K562 (cell line): ENCODE measurements at regions not wholly inside any gene's neighbourhood (a gene's known extent, or its start where the extent isn't known, plus 50 kb on each side); places are given as distances from the start of the nearest gene placed in this dataset.
A peak's percentile ranks its signal among the peaks of the same experiment; 100 is the strongest.

Experiments
- ATAC-seq: fragments of 200-7000 bp; cut with Tn5 transposase; 3 replicates; pipeline ENCODE4 v1.9.1; 2020; ENCODE audit warnings: moderate library complexity
- BruUV-seq: library from RNA; stranded (reverse); fragments of 400-500 nt; replicated peaks from 2 replicates; lab custom pipeline; 2021; lab: Mats Ljungman, UMichigan
- CTCF ChIA-PET: fragments of 300-600 bp; formaldehyde crosslinking; extraction: SDS; loops from one replicate; lab custom pipeline; 2021; ENCODE audit warnings: low intra/inter-chr PET ratio; lab: Yijun Ruan, JAX
- POLR2A ChIA-PET: fragments of 300-600, 350-650 bp; sonication (Branson Sonifier 250); formaldehyde crosslinking; extraction: SDS; loops from one replicate; lab custom pipeline; 2021; ENCODE audit warnings: antibody characterized with exemption, inconsistent platforms; lab: Yijun Ruan, JAX
- DNase-seq, 4 experiments: peaks; one replicate each; pipeline versions ENCODE4 v3.0.0 to v3.0.0-alpha.2; 2011 to 2018; ENCODE audit warnings: low spot score in 3 of 4, mixed read lengths in 3 of 4; ENCODE audit errors: extremely low read depth in 1 of 4
- FAIRE-seq: peaks from 2 replicates; lab custom pipeline; 2011; peaks lifted over from hg19 to GRCh38; lab: Jason Lieb, UNC
- H2AFZ ChIP-seq: 2 replicates; pipeline ENCODE4 v1.6.0; 2011; ENCODE audit warnings: low read depth, low read length, control low read depth, inconsistent platforms
- H3K27ac ChIP-seq: fragments of 200-600 bp; 3 replicates; pipeline ENCODE4 v1.8.0; 2011; ENCODE audit warnings: low read depth, mild to moderate bottlenecking, control low read depth, inconsistent platforms, low read length, moderate library complexity, mixed read lengths; ENCODE audit errors: extremely low read depth
- H3K27me3 ChIP-seq, 2 experiments: fragments of 300-600 bp in 1 of 2; 2 replicates in 1 of 2; 3 replicates in 1 of 2; pipeline versions ENCODE4 v1.6.0 to v1.8.0; 2011; ENCODE audit warnings: inconsistent platforms in 2 of 2, low read length in 2 of 2, mild to moderate bottlenecking in 1 of 2, mixed read lengths in 1 of 2, moderate library complexity in 1 of 2; ENCODE audit not compliant: control insufficient read depth in 2 of 2, insufficient read depth in 2 of 2
- H3K36me3 ChIP-seq: fragments of 300-600 bp; 3 replicates; pipeline ENCODE4 v1.8.0; 2011; ENCODE audit warnings: mild to moderate bottlenecking, low read length, inconsistent platforms; ENCODE audit not compliant: control insufficient read depth, insufficient read depth
- H3K4me1 ChIP-seq, 2 experiments: fragments of 200-600 bp in 1 of 2; replicated peaks in 1 of 2; 2 replicates in 1 of 2; 3 replicates in 1 of 2; pipeline versions ENCODE4 v1.5.1 to v1.8.0; 2011; ENCODE audit warnings: inconsistent platforms in 2 of 2, low read length in 2 of 2, mild to moderate bottlenecking in 1 of 2, mixed read lengths in 1 of 2, moderate library complexity in 1 of 2; ENCODE audit not compliant: control insufficient read depth in 2 of 2, insufficient read depth in 2 of 2
- H3K4me2 ChIP-seq: 2 replicates; pipeline ENCODE4 v1.6.1; 2011; ENCODE audit warnings: low read length, control low read depth, inconsistent platforms, mixed read lengths; ENCODE audit not compliant: insufficient read depth
- H3K4me3 ChIP-seq: fragments of 200-600 bp; sonication (generic), shearing (Covaris generic); 2 replicates; pipeline ENCODE4 v1.5.1; 2016; ENCODE audit warnings: control low read depth, inconsistent platforms
- H3K79me2 ChIP-seq: fragments of 200-600 bp; 3 replicates; pipeline ENCODE4 v1.8.0; 2011; ENCODE audit warnings: low read length, inconsistent platforms; ENCODE audit not compliant: control insufficient read depth, insufficient read depth
- H3K9ac ChIP-seq, 2 experiments: 2 replicates each; pipeline versions ENCODE4 v1.6.0 to v1.6.1; 2011; ENCODE audit warnings: low read depth in 2 of 2, low read length in 2 of 2, control low read depth in 1 of 2, inconsistent platforms in 1 of 2, mild to moderate bottlenecking in 1 of 2, mixed read lengths in 1 of 2; ENCODE audit not compliant: insufficient read depth in 1 of 2
- H3K9me1 ChIP-seq: one replicate; pipeline ENCODE4 v1.6.0; 2011; ENCODE audit warnings: inconsistent platforms, mild to moderate bottlenecking, low read length, moderate library complexity; ENCODE audit not compliant: control insufficient read depth, insufficient read depth
- H3K9me3 ChIP-seq: replicated peaks from 2 replicates; pipeline ENCODE4 v1.5.1; 2011; ENCODE audit warnings: low read depth, low read length, inconsistent platforms; ENCODE audit not compliant: control insufficient read depth, insufficient read depth
- H4K20me1 ChIP-seq: replicated peaks from 2 replicates; pipeline ENCODE4 v1.6.1; 2011; ENCODE audit warnings: low read length, inconsistent platforms, mixed read lengths; ENCODE audit not compliant: control insufficient read depth, insufficient read depth
- CHD2 ChIP-seq: IDR thresholded peaks from 2 replicates; pipeline ENCODE4 v1.6.1; 2011; ENCODE audit warnings: low read depth, low read length
- FOXA3 ChIP-seq, 2 experiments: fragments of 450-650 bp in 1 of 2; sonication (generic) in 1 of 2; formaldehyde crosslinking; IDR thresholded peaks in 1 of 2; conservative IDR thresholded peaks in 1 of 2; 2 replicates each; pipeline versions ENCODE4 v1.4.0 to v1.8.0; 2020 to 2022; ENCODE audit warnings: mild to moderate bottlenecking in 2 of 2, missing genetic modification reagents in 1 of 2
- HNRNPLL ChIP-seq: fragments of 200-400 bp; formaldehyde crosslinking; IDR thresholded peaks from 2 replicates; pipeline ENCODE4 v1.6.1; 2017; ENCODE audit warnings: low read length, low read depth, mild to moderate bottlenecking; ENCODE audit not compliant: poor library complexity, severe bottlenecking
- ILK ChIP-seq: fragments of 450-650 bp; IDR thresholded peaks from 2 replicates; pipeline ENCODE4 v1.6.1; 2016; ENCODE audit warnings: missing genetic modification characterization, low read depth, mild to moderate bottlenecking, missing compliant biosample characterization, moderate library complexity, borderline replicate concordance
- KDM1A ChIP-seq, 2 experiments: fragments of 450-650 bp; IDR thresholded peaks; 2 replicates each; pipeline ENCODE4 v1.6.1; 2016; ENCODE audit warnings: mild to moderate bottlenecking in 2 of 2
- MED1 ChIP-seq: sonication (generic); formaldehyde crosslinking; IDR thresholded peaks from 2 replicates; pipeline ENCODE4 v1.8.1; 2023; ENCODE audit warnings: missing genetic modification reagents, borderline replicate concordance
- NUFIP1 ChIP-seq: fragments of 450-650 bp; IDR thresholded peaks from 2 replicates; pipeline ENCODE4 v1.6.1; 2018; ENCODE audit not compliant: partially characterized antibody
- RAD21 ChIP-seq, 2 experiments: fragments of 250-450 bp in 1 of 2; fragments of 450-650 bp in 1 of 2; sonication (Bioruptor Pico) in 1 of 2; formaldehyde crosslinking in 1 of 2; IDR thresholded peaks in 1 of 2; conservative IDR thresholded peaks in 1 of 2; 2 replicates each; pipeline versions ENCODE4 v1.4.0 to v1.8.0; 2020 to 2022; ENCODE audit warnings: mild to moderate bottlenecking in 2 of 2, moderate library complexity in 1 of 2
- RBFOX2 ChIP-seq: fragments of 200-400 bp; formaldehyde crosslinking; IDR thresholded peaks from 2 replicates; pipeline ENCODE4 v1.6.1; 2017; ENCODE audit warnings: low read depth, mild to moderate bottlenecking, low read length, moderate library complexity
- RBM22 ChIP-seq: fragments of 200-400 bp; formaldehyde crosslinking; IDR thresholded peaks from 2 replicates; pipeline ENCODE4 v1.6.1; 2018; ENCODE audit warnings: low read length, low read depth; ENCODE audit not compliant: poor library complexity, severe bottlenecking
- SAP30 ChIP-seq: fragments of 200-600 bp; sonication (generic); IDR thresholded peaks from 2 replicates; pipeline ENCODE4 v1.6.1; 2012; ENCODE audit warnings: borderline replicate concordance, low read depth, mild to moderate bottlenecking, moderate library complexity, low read length, control low read depth, inconsistent platforms; ENCODE audit not compliant: insufficient read depth, poor library complexity, severe bottlenecking
- SMARCA4 ChIP-seq: fragments of 450-650 bp; IDR thresholded peaks from 2 replicates; pipeline ENCODE4 v1.6.1; 2016
- ZBTB11 ChIP-seq, 3 experiments: fragments of 200-800 bp in 1 of 3; fragments of 250-450 bp in 1 of 3; fragments of 450-650 bp in 1 of 3; sonication (Bioruptor Pico) in 1 of 3; sonication (Bioruptor generic) in 1 of 3; formaldehyde crosslinking in 1 of 3; IDR thresholded peaks; 2 replicates each; pipeline versions ENCODE4 v1.6.1 to v1.8.0; 2016 to 2022; ENCODE audit warnings: mild to moderate bottlenecking in 2 of 3, missing genetic modification characterization in 2 of 3, missing compliant biosample characterization in 1 of 3, moderate library complexity in 1 of 3
- ZNF785 ChIP-seq: fragments of 250-450 bp; sonication (Bioruptor Pico); IDR thresholded peaks from 2 replicates; pipeline ENCODE4 v1.4.0; 2020; ENCODE audit warnings: mild to moderate bottlenecking
- ZSCAN32 ChIP-seq: fragments of 450-650 bp; formaldehyde crosslinking; IDR thresholded peaks from 2 replicates; pipeline ENCODE4 v1.4.0; 2020; ENCODE audit warnings: mild to moderate bottlenecking, moderate library complexity
- WGBS: fragments of 100-300 bp; shearing (Covaris generic); methylation state at CpG from one replicate; pipeline ENCODE4 v1.1.6; 2016; ENCODE audit warnings: low coverage, mixed read lengths; ENCODE audit not compliant: insufficient coverage; ENCODE audit errors: missing lambda C conversion rate; 5-methylcytosine and 5-hydroxymethylcytosine counted together
- in situ Hi-C: fragments of 300-500 bp; cut with MboI; formaldehyde crosslinking; loops from 4 replicates; pipeline ENCODE4 v1.15.0; 2018; ENCODE audit warnings: inconsistent platforms, mixed read lengths
- intact Hi-C: fragments of 100-400 bp; cut with micrococcal nuclease; formaldehyde crosslinking; loops from 2 replicates; pipeline ENCODE4 v1.14.2; 2022
- TF ChIP-seq, protein P1 (sequence below), 3 experiments: IDR thresholded peaks in 2 of 3; conservative IDR thresholded peaks in 1 of 3; 2 replicates each; pipeline ENCODE4 v1.5.1; 2011 to 2012; ENCODE audit warnings: low read length in 3 of 3, mild to moderate bottlenecking in 3 of 3, control low read depth in 2 of 3, improper control_type of control experiment in 1 of 3, inconsistent platforms in 1 of 3, low read depth in 1 of 3, mixed read lengths in 1 of 3, moderate library complexity in 1 of 3; ENCODE audit not compliant: insufficient read depth in 2 of 3

- TF ChIP-seq RBFOX2 (no peak), KDM1A (IDR thresholded peaks at IDR 0.05) (no peak), HNRNPLL (no peak), ZNF785 (CRISPR knock-in tag) (no peak), ZBTB11 (CRISPR knock-in tag; IDR thresholded peaks at IDR 0.05) (no peak), RBM22 (no peak), SAP30 (no peak)
Observed at GRCh38 chrX:134732152-134732551, 64.9 kb downstream of the PABIR2 start (continued).

DNA sequence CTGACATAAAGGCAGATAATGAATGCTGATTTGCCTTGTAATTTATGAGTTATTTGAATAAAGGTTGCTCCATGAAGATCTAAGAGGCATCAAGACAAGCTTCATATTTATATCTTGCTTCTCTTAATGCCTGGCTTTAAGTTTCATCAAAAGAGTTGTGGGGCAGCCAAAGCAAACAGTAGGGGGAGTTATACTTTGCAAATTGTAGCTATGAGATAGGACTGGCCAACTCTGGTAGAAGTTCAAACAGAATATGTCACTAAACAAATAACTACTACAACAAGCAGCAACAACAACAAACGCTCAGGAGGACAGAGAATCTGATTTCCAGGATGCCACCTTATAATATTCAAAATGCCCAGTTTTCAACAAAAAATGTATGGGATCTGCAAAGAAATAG, 69.1 kb upstream of the PLAC1 start:
- H3K9ac ChIP-seq: no peak overlapping the region
- H3K4me1 ChIP-seq: no peaks in the 10 kb centered on the region
- H4K20me1 ChIP-seq: no peaks in the 10 kb centered on the region
- H3K9me1 ChIP-seq: no peaks in the 10 kb centered on the region
- in situ Hi-C loops: no loop called here
- DNase-seq: no peak
- H3K4me2 ChIP-seq: no peak overlapping the region
- no peaks in the 10 kb centered on the region for H3K79me2 ChIP-seq
- ChIA-PET CTCF (no interaction called here), POLR2A (interaction anchor here (1.0 kb wide), 1 partner anchor 12 kb away, joined by 4 read pairs; no protein-coding TSS in a partner anchor)
- H3K27me3 ChIP-seq: no peaks in the 10 kb centered on the region; a peak in 2 of 5 replicates
- ATAC-seq: peak; percentile 71
- no peaks in the 10 kb centered on the region for H3K36me3 ChIP-seq
- no peak overlapping the region for H2AFZ ChIP-seq
- BruUV-seq: no TSS peak
- no peak overlapping the region for H3K27ac ChIP-seq
- FAIRE-seq: no peak
- WGBS: 8% methylated on average over 1 of the region's 1 CpG
- intact Hi-C loops: loop anchor here (5.0 kb wide), 1 partner anchor 35 kb away; no protein-coding TSS in a partner anchor
- H3K9me3 ChIP-seq: no peaks in the 10 kb centered on the region; the same call in 1 of the 2 replicates
- no peak overlapping the region for H3K4me3 ChIP-seq
- TF ChIP-seq MED1 (CRISPR knock-in tag) (no peak), NUFIP1 (no peak), ZSCAN32 (CRISPR knock-in tag) (no peak), RAD21 (CRISPR knock-in tag; conservative IDR thresholded peaks at IDR 0.05 in 1 of 2, IDR thresholded peaks at IDR 0.05 in 1 of 2) (peak in 1 of 2 experiments; percentile 52; a peak in 2 of 4 replicates), ILK (no peak), FOXA3 (CRISPR knock-in tag; conservative IDR thresholded peaks at IDR 0.05 in 1 of 2, IDR thresholded peaks at IDR 0.05 in 1 of 2) (peak in 1 of 2 experiments; percentile 48; a peak in 2 of 4 replicates), SMARCA4 (no peak), CHD2 (no peak)
- TF ChIP-seq, protein P1, sequence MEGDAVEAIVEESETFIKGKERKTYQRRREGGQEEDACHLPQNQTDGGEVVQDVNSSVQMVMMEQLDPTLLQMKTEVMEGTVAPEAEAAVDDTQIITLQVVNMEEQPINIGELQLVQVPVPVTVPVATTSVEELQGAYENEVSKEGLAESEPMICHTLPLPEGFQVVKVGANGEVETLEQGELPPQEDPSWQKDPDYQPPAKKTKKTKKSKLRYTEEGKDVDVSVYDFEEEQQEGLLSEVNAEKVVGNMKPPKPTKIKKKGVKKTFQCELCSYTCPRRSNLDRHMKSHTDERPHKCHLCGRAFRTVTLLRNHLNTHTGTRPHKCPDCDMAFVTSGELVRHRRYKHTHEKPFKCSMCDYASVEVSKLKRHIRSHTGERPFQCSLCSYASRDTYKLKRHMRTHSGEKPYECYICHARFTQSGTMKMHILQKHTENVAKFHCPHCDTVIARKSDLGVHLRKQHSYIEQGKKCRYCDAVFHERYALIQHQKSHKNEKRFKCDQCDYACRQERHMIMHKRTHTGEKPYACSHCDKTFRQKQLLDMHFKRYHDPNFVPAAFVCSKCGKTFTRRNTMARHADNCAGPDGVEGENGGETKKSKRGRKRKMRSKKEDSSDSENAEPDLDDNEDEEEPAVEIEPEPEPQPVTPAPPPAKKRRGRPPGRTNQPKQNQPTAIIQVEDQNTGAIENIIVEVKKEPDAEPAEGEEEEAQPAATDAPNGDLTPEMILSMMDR (IDR thresholded peaks at IDR 0.05 in 2 of 3, conservative IDR thresholded peaks at IDR 0.05 in 1 of 3; ENCODE audit: insufficient read depth in 2 of 3, low read depth in 1 of 3, low read length in 3 of 3): peak; percentile 24 to 34 (median 33); a peak in 3 of 6 replicates
